Endothelial cell of umbilical vein (primary cell): ENCODE measurements at regions not wholly inside any gene's neighbourhood (a gene's known extent, or its start where the extent isn't known, plus 50 kb on each side); places are given as distances from the start of the nearest gene placed in this dataset.

Experiments
- BruUV-seq: library from RNA; stranded (reverse); fragments of 400-500 nt; replicated peaks from 2 replicates; lab custom pipeline; 2021; lab: Mats Ljungman, UMichigan
- CTCF ChIA-PET: fragments of 300-600, 350-600 bp; sonication (Branson Sonifier 250); formaldehyde crosslinking; loops from one replicate; lab custom pipeline; 2021; ENCODE audit warnings: antibody characterized with exemption, inconsistent platforms; lab: Charles Lee
- POLR2A ChIA-PET: fragments of 300-600, 350-600 bp; sonication (Branson Sonifier 250); formaldehyde crosslinking; loops from one replicate; lab custom pipeline; 2021; ENCODE audit warnings: antibody characterized with exemption, inconsistent platforms; lab: Charles Lee
- DNase-seq: peaks from one replicate; pipeline ENCODE4 v3.0.0-alpha.2; 2011; ENCODE audit warnings: low read depth, low spot score
- FAIRE-seq: peaks from 2 replicates; lab custom pipeline; 2011; peaks lifted over from hg19 to GRCh38; lab: Jason Lieb, UNC
- H2AFZ ChIP-seq: 2 replicates; pipeline ENCODE4 v1.6.0; 2012; ENCODE audit warnings: low read depth, low read length, control low read depth, inconsistent platforms
- H3K27ac ChIP-seq: 2 replicates; pipeline ENCODE4 v1.5.1; 2011; ENCODE audit warnings: low read depth, mild to moderate bottlenecking, control low read depth, low read length, moderate library complexity; ENCODE audit not compliant: insufficient read depth
- H3K27me3 ChIP-seq, 2 experiments: 2 replicates each; pipeline versions ENCODE4 v1.6.0 to v1.6.1; 2011; ENCODE audit warnings: low read length in 2 of 2, mixed read lengths in 1 of 2; ENCODE audit not compliant: control insufficient read depth in 2 of 2, insufficient read depth in 2 of 2
- H3K36me3 ChIP-seq, 2 experiments: 2 replicates in 1 of 2; 3 replicates in 1 of 2; pipeline ENCODE4 v1.5.1; 2011; ENCODE audit warnings: low read length in 2 of 2, mild to moderate bottlenecking in 1 of 2, moderate library complexity in 1 of 2; ENCODE audit not compliant: control insufficient read depth in 2 of 2, insufficient read depth in 2 of 2; ENCODE audit errors: extremely low read depth in 1 of 2
- H3K4me1 ChIP-seq: 3 replicates; pipeline ENCODE4 v1.5.1; 2011; ENCODE audit warnings: mild to moderate bottlenecking, low read length; ENCODE audit not compliant: control insufficient read depth, insufficient read depth; ENCODE audit errors: extremely low read depth
- H3K4me2 ChIP-seq: 2 replicates; pipeline ENCODE4 v1.6.1; 2011; ENCODE audit warnings: low read length, control low read depth, mixed read lengths; ENCODE audit not compliant: insufficient read depth
- H3K4me3 ChIP-seq, 3 experiments: fragments of 200-600 bp in 1 of 3; sonication (generic), shearing (Covaris generic) in 1 of 3; replicated peaks in 1 of 3; 2 replicates each; pipeline ENCODE4 v1.5.1; 2011 to 2016; ENCODE audit warnings: control low read depth in 3 of 3, low read length in 3 of 3, mild to moderate bottlenecking in 2 of 3, inconsistent platforms in 1 of 3, low read depth in 1 of 3, moderate library complexity in 1 of 3; ENCODE audit not compliant: insufficient read depth in 1 of 3
- H3K79me2 ChIP-seq: 2 replicates; pipeline ENCODE4 v1.6.0; 2012; ENCODE audit warnings: low read length, inconsistent platforms; ENCODE audit not compliant: control insufficient read depth, insufficient read depth
- H3K9ac ChIP-seq: replicated peaks from 2 replicates; pipeline ENCODE3; 2011; ENCODE audit warnings: low read length, control low read depth; ENCODE audit not compliant: insufficient read depth; ENCODE audit errors: extremely low read depth
- H3K9me1 ChIP-seq: replicated peaks from 3 replicates; pipeline ENCODE4 v1.6.0; 2011; ENCODE audit warnings: mild to moderate bottlenecking, low read length; ENCODE audit not compliant: control insufficient read depth, insufficient read depth; ENCODE audit errors: extremely low read depth
- H3K9me3 ChIP-seq: replicated peaks from 2 replicates; pipeline ENCODE4 v1.5.1; 2012; ENCODE audit warnings: low read length, inconsistent platforms; ENCODE audit not compliant: control insufficient read depth, insufficient read depth
- H4K20me1 ChIP-seq: replicated peaks from 2 replicates; pipeline ENCODE3; 2011; ENCODE audit warnings: mild to moderate bottlenecking, low read length; ENCODE audit not compliant: control insufficient read depth, insufficient read depth; ENCODE audit errors: extremely low read depth
- CTCF ChIP-seq, 2 donors: IDR thresholded peaks; 1 replicate in 1 of 2; 2 replicates in 1 of 2; pipeline ENCODE4 v1.5.1; 2011; ENCODE audit warnings: low read length in 2 of 2, mild to moderate bottlenecking in 2 of 2, moderate library complexity in 2 of 2, control low read depth in 1 of 2, inconsistent platforms in 1 of 2, low read depth in 1 of 2; ENCODE audit not compliant: insufficient read depth in 1 of 2; ENCODE audit errors: extremely low read depth in 1 of 2
- EZH2 ChIP-seq: IDR thresholded peaks from 2 replicates; pipeline ENCODE4 v1.6.1; 2012; ENCODE audit warnings: borderline replicate concordance, low read depth, mild to moderate bottlenecking, moderate library complexity, low read length, inconsistent platforms; ENCODE audit not compliant: severe bottlenecking
- FOS ChIP-seq: IDR thresholded peaks from 2 replicates; pipeline ENCODE4 v1.6.1; 2011; ENCODE audit warnings: mild to moderate bottlenecking, low read length, moderate library complexity, borderline replicate concordance; ENCODE audit not compliant: insufficient read depth
- GATA2 ChIP-seq: IDR thresholded peaks from 2 replicates; pipeline ENCODE4 v1.7.0; 2011; ENCODE audit warnings: low read depth, mild to moderate bottlenecking, moderate library complexity, mixed read lengths, low read length; ENCODE audit not compliant: insufficient read length, insufficient read depth
- JUN ChIP-seq: IDR thresholded peaks from 2 replicates; pipeline ENCODE4 v1.6.1; 2011; ENCODE audit warnings: borderline replicate concordance, low read depth; ENCODE audit not compliant: insufficient read length, insufficient read depth
- MAX ChIP-seq: IDR thresholded peaks from 2 replicates; pipeline ENCODE4 v1.6.1; 2011; ENCODE audit not compliant: insufficient read depth, insufficient read length
- MYC ChIP-seq: IDR thresholded peaks from one replicate; pipeline ENCODE4 v1.6.1; 2011; ENCODE audit warnings: mild to moderate bottlenecking, low read depth, low read length
- POLR2A ChIP-seq: IDR thresholded peaks from 2 replicates; pipeline ENCODE4 v1.6.1; 2012; ENCODE audit warnings: low read depth, mild to moderate bottlenecking, control low read depth, low read length
- POLR2AphosphoS5 ChIP-seq: IDR thresholded peaks from 2 replicates; pipeline ENCODE4 v1.6.1; 2012; ENCODE audit warnings: low read depth, mild to moderate bottlenecking, control low read depth, low read length, moderate library complexity; ENCODE audit not compliant: insufficient read depth
- dilution Hi-C: fragments of 300-500 bp; cut with MboI; formaldehyde crosslinking; loops from one replicate; pipeline ENCODE4 v1.15.0; 2019; ENCODE audit warnings: low sequenced_read_pairs; ENCODE audit not compliant: extremely low pct_ligation_motif_present
- intact Hi-C: fragments of 100-400 bp; cut with micrococcal nuclease; formaldehyde crosslinking; loops from one replicate; pipeline ENCODE4 v1.10.0; 2022

GRCh38 chr10:2387672-2388071 is 650.3 kb upstream of the ADARB2 start:
- Histone ChIP-seq H2AFZ (no peak overlapping the region), H3K4me2 (no peak overlapping the region), H3K9ac (no peak overlapping the region), H3K27me3 (no peaks in the 10 kb centered on the region), H3K79me2 (no peaks in the 10 kb centered on the region), H3K4me1 (no peaks in the 10 kb centered on the region), H3K36me3 (no peaks in the 10 kb centered on the region), H3K9me1 (no peaks in the 10 kb centered on the region), H3K9me3 (peaks cover 2% of the 10 kb centered on the region), H4K20me1 (no peaks in the 10 kb centered on the region), H3K4me3 (no peak overlapping the region), H3K27ac (no peak overlapping the region)
- no peak for TF ChIP-seq POLR2A
- no peak for TF ChIP-seq GATA2
- no peak for TF ChIP-seq CTCF (IDR thresholded peaks at IDR 0.05; ENCODE audit: extremely low read depth in 1 of 2, insufficient read depth in 1 of 2, low read depth in 1 of 2, low read length in 2 of 2)
- TF ChIP-seq MAX: no peak
- no peak for TF ChIP-seq FOS
- TF ChIP-seq MYC: no peak
- no peak for TF ChIP-seq POLR2AphosphoS5
- TF ChIP-seq JUN: no peak
- no peak for TF ChIP-seq EZH2
- no peak for FAIRE-seq
- intact Hi-C loops (no loop called here), dilution Hi-C loops (no loop called here)
- no peak for DNase-seq
- ChIA-PET POLR2A (no interaction called here), CTCF (no interaction called here)
- no TSS peak for BruUV-seq
